HL-60 (cell line): ENCODE measurements at regions not wholly inside any gene's neighbourhood (a gene's known extent, or its start where the extent isn't known, plus 50 kb on each side); places are given as distances from the start of the nearest gene placed in this dataset.

ENCODE experiments used
- CTCF ChIP-seq: IDR thresholded peaks from one replicate; pipeline ENCODE4 v1.5.1; 2011; ENCODE audit warnings: low read length, control low read depth, inconsistent platforms; ENCODE audit not compliant: insufficient read depth
- GABPA ChIP-seq: IDR thresholded peaks from 2 replicates; pipeline ENCODE4 v1.6.1; 2012; ENCODE audit warnings: low read depth
- POLR2AphosphoS5 ChIP-seq: IDR thresholded peaks from 2 replicates; pipeline ENCODE4 v1.6.1; 2012; ENCODE audit warnings: low read depth
- REST ChIP-seq: IDR thresholded peaks from 2 replicates; pipeline ENCODE4 v1.6.1; 2012; ENCODE audit warnings: low read depth; ENCODE audit not compliant: insufficient replicate concordance
- SPI1 ChIP-seq: IDR thresholded peaks from 2 replicates; pipeline ENCODE4 v1.6.1; 2012; ENCODE audit warnings: low read depth, mild to moderate bottlenecking, borderline replicate concordance

GRCh38 chr21:27725916-27726315 is 759.0 kb upstream of the ADAMTS5 start:
- no peak for TF ChIP-seq REST
- no peak for TF ChIP-seq CTCF
- TF ChIP-seq POLR2AphosphoS5: no peak
- TF ChIP-seq SPI1: no peak
- no peak for TF ChIP-seq GABPA
